Common myeloid progenitor, CD34-positive (primary cell): ENCODE measurements at regions not wholly inside any gene's neighbourhood (a gene's known extent, or its start where the extent isn't known, plus 50 kb on each side); places are given as distances from the start of the nearest gene placed in this dataset.

Source experiments
- CTCF ChIA-PET: fragments of 350-600 bp; sonication (Branson Sonifier 250); formaldehyde crosslinking; loops from one replicate; lab custom pipeline; 2021; ENCODE audit warnings: antibody characterized with exemption; lab: Charles Lee
- POLR2A ChIA-PET: fragments of 350-600 bp; sonication (Branson Sonifier 250); formaldehyde crosslinking; loops from one replicate; lab custom pipeline; 2021; ENCODE audit warnings: antibody characterized with exemption; lab: Charles Lee
- DNase-seq, 3 donors: peaks; one replicate each; pipeline versions ENCODE4 v3.0.0 to v3.0.0-alpha.2; 2013
- H3K27ac ChIP-seq, 2 experiments: 1 replicate in 1 of 2; 2 replicates in 1 of 2; pipeline ENCODE4 v1.7.0; 2013; ENCODE audit warnings: inconsistent platforms in 2 of 2, low read length in 2 of 2, mild to moderate bottlenecking in 2 of 2, low read depth in 1 of 2, moderate library complexity in 1 of 2; ENCODE audit not compliant: severe bottlenecking in 2 of 2, insufficient read depth in 1 of 2, poor library complexity in 1 of 2
- H3K27me3 ChIP-seq, 5 experiments: replicated peaks in 2 of 5; 1 replicate in 3 of 5; 2 replicates in 2 of 5; pipeline versions ENCODE4 v1.6.1 to v1.7.0; 2013; ENCODE audit warnings: low read length in 4 of 5, mild to moderate bottlenecking in 2 of 5, moderate library complexity in 2 of 5, inconsistent platforms in 1 of 5; ENCODE audit not compliant: insufficient read depth in 5 of 5, control insufficient read depth in 4 of 5
- H3K36me3 ChIP-seq, 4 experiments: 1 replicate in 2 of 4; 2 replicates in 2 of 4; pipeline versions ENCODE4 v1.6.1 to v1.7.0; 2013; ENCODE audit warnings: low read length in 3 of 4, control low read depth in 1 of 4, mild to moderate bottlenecking in 1 of 4; ENCODE audit not compliant: control insufficient read depth in 4 of 4, insufficient read depth in 4 of 4
- H3K4me1 ChIP-seq, 4 experiments: 1 replicate in 3 of 4; 2 replicates in 1 of 4; pipeline versions ENCODE4 v1.6.1 to v1.7.1; 2013; ENCODE audit warnings: low read length in 3 of 4, mild to moderate bottlenecking in 3 of 4, control low read depth in 1 of 4, inconsistent platforms in 1 of 4, moderate library complexity in 1 of 4; ENCODE audit not compliant: control insufficient read depth in 4 of 4, insufficient read depth in 4 of 4; ENCODE audit errors: control extremely low read depth in 1 of 4
- H3K4me3 ChIP-seq, 7 experiments: 1 replicate in 4 of 7; 2 replicates in 3 of 7; pipeline versions ENCODE4 v1.5.1 to v1.7.0; 2013; ENCODE audit warnings: mild to moderate bottlenecking in 7 of 7, low read length in 6 of 7, moderate library complexity in 6 of 7, inconsistent platforms in 2 of 7, low read depth in 2 of 7, control low read depth in 1 of 7; ENCODE audit not compliant: insufficient read depth in 4 of 7, control insufficient read depth in 1 of 7; ENCODE audit errors: extremely low read depth in 1 of 7
- H3K9me3 ChIP-seq, 5 experiments: 1 replicate in 4 of 5; 2 replicates in 1 of 5; pipeline versions ENCODE4 v1.6.1 to v1.7.1; 2013; ENCODE audit warnings: low read length in 4 of 5, mild to moderate bottlenecking in 2 of 5, inconsistent platforms in 1 of 5, low read depth in 1 of 5, moderate library complexity in 1 of 5; ENCODE audit not compliant: control insufficient read depth in 4 of 5, insufficient read depth in 2 of 5; ENCODE audit errors: control extremely low read depth in 1 of 5
- WGBS: methylation state at CpG from one replicate; pipeline ENCODE4 v1.1.5; 2013; ENCODE audit not compliant: insufficient coverage; 5-methylcytosine and 5-hydroxymethylcytosine counted together

- POLR2A ChIA-PET: no interaction called here
- no peak overlapping the region for H3K4me3 ChIP-seq
- CTCF ChIA-PET: interaction anchor here (1.2 to 3.5 kb wide), 4 partner anchors 9 to 17 kb away, joined by 3 to 19 read pairs (median 4); no protein-coding TSS in a partner anchor
- peaks cover 0 to 3% (median 0%) of the 10 kb centered on the region in 4 experiments for H3K4me1 ChIP-seq
- H3K9me3 ChIP-seq: no peaks in the 10 kb centered on the region
- 80% methylated on average over 1 of the region's 2 CpGs for WGBS
- no peaks in the 10 kb centered on the region for H3K27me3 ChIP-seq
- H3K27ac ChIP-seq: no peak overlapping the region
- H3K36me3 ChIP-seq: no peaks in the 10 kb centered on the region
- DNase-seq: peak in 1 of 3 donors; percentile 40
These were observed 537.4 kb upstream of the VRK2 start for GRCh38 chr2:57509189-57509588.

GRCh38 chr2:57510704-57511103 is 535.9 kb upstream of the VRK2 start:
- no peak overlapping the region for H3K4me3 ChIP-seq
- peaks cover 0 to 3% (median 0%) of the 10 kb centered on the region in 4 experiments for H3K4me1 ChIP-seq
- no peaks in the 10 kb centered on the region for H3K9me3 ChIP-seq
- H3K36me3 ChIP-seq: no peaks in the 10 kb centered on the region
- ChIA-PET CTCF (no interaction called here), POLR2A (no interaction called here)
- DNase-seq: no peak
- no peak overlapping the region for H3K27ac ChIP-seq
- H3K27me3 ChIP-seq: no peaks in the 10 kb centered on the region
- no CpG with 5 or more reads among the region's 4 CpGs for WGBS

GRCh38 chr2:57515366-57515765 is 531.2 kb upstream of the VRK2 start:
- ChIA-PET POLR2A (interaction anchor here (0.7 kb wide), 1 partner anchor 18 kb away, joined by 3 read pairs; no protein-coding TSS in a partner anchor), CTCF (interaction anchor here (0.9 to 1.0 kb wide), 3 partner anchors 18 to 1327 kb away, joined by 3 to 4 read pairs (median 3); no protein-coding TSS in a partner anchor)
- no CpG with 5 or more reads among the region's 3 CpGs for WGBS
- Histone ChIP-seq H3K27me3 (no peaks in the 10 kb centered on the region), H3K4me3 (no peak overlapping the region), H3K27ac (no peak overlapping the region), H3K36me3 (no peaks in the 10 kb centered on the region), H3K4me1 (no peaks in the 10 kb centered on the region), H3K9me3 (no peaks in the 10 kb centered on the region)
- DNase-seq: no peak

GRCh38 chr2:57516698-57517340 is 529.8 kb upstream of the VRK2 start:
- WGBS: no CpG with 5 or more reads among the region's 7 CpGs
- ChIA-PET CTCF (interaction anchor here (1.1 to 2.3 kb wide), 2 partner anchors 9 to 1440 kb away, joined by 3 to 5 read pairs; no protein-coding TSS in a partner anchor), POLR2A (no interaction called here)
- H3K36me3 ChIP-seq: no peaks in the 10 kb centered on the region
- H3K4me3 ChIP-seq: no peak overlapping the region
- DNase-seq: peak; percentile 57 to 74 (median 74)
- H3K9me3 ChIP-seq: no peaks in the 10 kb centered on the region
- H3K27ac ChIP-seq: no peak overlapping the region
- H3K27me3 ChIP-seq: no peaks in the 10 kb centered on the region
- H3K4me1 ChIP-seq: no peaks in the 10 kb centered on the region

- POLR2A ChIA-PET: no interaction called here
- CTCF ChIA-PET: interaction anchor here (1.3 kb wide), 1 partner anchor 14 kb away, joined by 3 read pairs; no protein-coding TSS in a partner anchor
- Histone ChIP-seq H3K4me1 (no peaks in the 10 kb centered on the region), H3K27ac (no peak overlapping the region), H3K9me3 (peaks cover 3 to 8% (median 5%) of the 10 kb centered on the region in 5 experiments), H3K36me3 (no peaks in the 10 kb centered on the region), H3K27me3 (no peaks in the 10 kb centered on the region), H3K4me3 (no peak overlapping the region)
- no peak for DNase-seq
- no CpG with 5 or more reads among the region's 1 CpG for WGBS
These were observed 523.3 kb upstream of the VRK2 start for GRCh38 chr2:57523304-57523703.

GRCh38 chr2:57527685-57528084 is 518.9 kb upstream of the VRK2 start:
- Histone ChIP-seq H3K4me3 (no peak overlapping the region), H3K27ac (no peak overlapping the region), H3K9me3 (peaks cover 0 to 12% (median 5%) of the 10 kb centered on the region in 5 experiments), H3K4me1 (no peaks in the 10 kb centered on the region), H3K27me3 (no peaks in the 10 kb centered on the region), H3K36me3 (no peaks in the 10 kb centered on the region)
- ChIA-PET CTCF (interaction anchor here (2.3 kb wide), 1 partner anchor 9 kb away, joined by 9 read pairs; no protein-coding TSS in a partner anchor), POLR2A (no interaction called here)
- WGBS: 100% methylated on average over 1 of the region's 1 CpG
- no peak for DNase-seq

- ChIA-PET POLR2A (no interaction called here), CTCF (interaction anchor here (2.3 kb wide), 1 partner anchor 10 kb away, joined by 9 read pairs; no protein-coding TSS in a partner anchor)
- DNase-seq: no peak
- Histone ChIP-seq H3K27ac (no peak overlapping the region), H3K36me3 (no peaks in the 10 kb centered on the region), H3K4me3 (no peak overlapping the region), H3K27me3 (no peaks in the 10 kb centered on the region), H3K9me3 (peaks cover 0 to 12% (median 5%) of the 10 kb centered on the region in 5 experiments), H3K4me1 (no peaks in the 10 kb centered on the region)
- 100% methylated on average over 3 of the region's 3 CpGs for WGBS
These were observed 518.1 kb upstream of the VRK2 start for GRCh38 chr2:57528499-57528898.
